HuH-7 (cell line): ENCODE measurements at regions not wholly inside any gene's neighbourhood (a gene's known extent, or its start where the extent isn't known, plus 50 kb on each side); places are given as distances from the start of the nearest gene placed in this dataset.
"Not testable (repeated sequence)": the region's sequence is repeated elsewhere in the genome, so short reads cannot be mapped to it uniquely, and the experiment has no call there.

Source experiments
- DNase-seq: peaks from one replicate; pipeline ENCODE4 v3.0.0; 2011; ENCODE audit warnings: low spot score

DNA sequence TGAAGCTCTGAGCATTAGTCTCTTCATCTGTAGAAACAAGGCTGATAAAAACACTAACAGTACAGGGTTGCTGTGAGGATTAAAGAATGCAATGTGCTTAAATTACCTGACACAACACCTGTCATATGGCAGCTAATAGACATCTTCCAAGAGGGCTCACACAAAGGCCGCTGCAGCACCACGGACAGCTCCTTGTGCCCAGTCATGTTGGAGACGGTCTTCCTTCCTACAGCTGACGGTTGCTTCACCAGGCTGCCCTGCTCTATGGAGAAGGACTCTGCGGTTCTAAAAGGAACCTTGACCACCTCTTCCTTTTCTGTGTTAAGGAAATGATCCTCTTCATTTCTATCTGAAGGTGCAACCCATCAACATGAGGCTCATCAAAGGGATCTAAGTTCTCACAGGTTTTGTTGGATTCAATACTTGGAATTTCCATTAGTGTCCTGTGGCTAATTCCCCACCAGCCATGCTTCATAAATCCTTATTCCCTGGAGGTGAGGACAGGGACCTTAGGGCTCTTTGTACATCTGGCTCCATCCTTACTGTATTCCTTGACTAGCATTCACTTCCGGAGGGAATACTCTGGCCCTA, 138.9 kb upstream of the CES5A start:
- DNase-seq = peak; percentile 6

DNA sequence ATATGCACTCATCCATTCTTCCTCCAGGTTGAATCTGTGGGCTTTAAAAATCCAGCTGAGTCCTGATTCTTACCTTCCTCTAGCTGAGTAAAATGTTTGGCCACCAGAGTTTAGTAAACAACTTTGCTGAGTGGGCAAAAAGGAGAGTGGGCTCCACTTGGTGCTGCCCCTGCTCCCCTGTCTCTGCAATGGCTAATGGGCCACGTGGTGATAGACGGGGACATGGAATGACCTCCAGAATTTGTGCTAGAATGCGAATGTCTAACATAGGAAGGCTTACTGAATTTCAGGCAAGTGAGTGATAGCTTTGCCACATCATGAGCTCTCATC, 137.3 kb upstream of the CES5A start:
- no peak for DNase-seq

DNA sequence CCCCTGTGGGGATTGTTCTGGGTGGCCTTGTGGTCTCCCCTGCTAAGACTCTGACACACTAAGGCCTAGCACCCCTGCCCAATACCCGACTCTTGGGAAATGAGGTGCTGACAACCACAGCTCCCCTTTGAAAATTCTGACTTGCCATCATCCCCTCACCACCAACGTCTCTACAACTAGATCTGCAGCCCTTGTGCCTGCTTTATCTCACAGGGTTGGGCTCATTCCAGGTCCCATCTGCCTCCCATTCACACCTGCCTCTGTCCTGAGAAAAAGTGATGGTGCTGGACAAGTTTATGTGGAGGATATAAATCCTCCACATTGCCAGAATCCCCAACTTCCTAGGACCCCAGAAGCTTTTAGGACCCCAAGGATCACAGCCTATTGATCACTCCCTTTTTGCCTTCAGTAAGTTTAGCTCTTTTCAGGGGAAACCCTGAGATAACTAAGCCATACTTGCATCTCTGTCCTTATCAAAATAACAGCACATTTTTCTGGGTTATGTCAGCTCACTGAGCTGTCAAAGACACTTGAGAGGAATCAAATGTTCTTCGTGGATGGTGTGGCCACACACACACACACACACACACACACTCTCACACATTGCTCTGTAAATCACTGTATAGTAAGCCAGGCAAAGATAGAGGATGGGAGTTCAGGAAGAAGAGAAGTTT, 136.8 kb upstream of the CES5A start:
- no peak for DNase-seq

DNA sequence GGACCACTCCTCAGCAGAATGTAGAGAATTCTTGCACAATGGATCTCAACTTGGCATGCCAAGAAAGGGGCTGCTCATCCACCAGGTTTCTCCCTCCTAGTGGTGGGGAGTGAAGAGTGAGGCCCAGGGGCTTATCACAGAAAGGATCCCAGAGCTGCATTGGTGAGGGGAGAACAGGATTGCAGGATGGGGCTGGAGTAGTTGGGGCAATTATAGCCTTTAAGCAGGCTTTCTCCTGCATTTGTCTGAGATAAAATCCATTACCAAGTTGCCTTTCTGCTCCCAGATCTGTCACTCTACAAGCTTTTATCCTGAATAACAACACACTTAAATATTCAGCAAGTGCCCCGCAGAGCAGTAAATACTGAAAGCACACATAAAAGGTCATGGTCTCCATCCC, 130.8 kb upstream of the CES5A start:
- DNase-seq = no peak

DNA sequence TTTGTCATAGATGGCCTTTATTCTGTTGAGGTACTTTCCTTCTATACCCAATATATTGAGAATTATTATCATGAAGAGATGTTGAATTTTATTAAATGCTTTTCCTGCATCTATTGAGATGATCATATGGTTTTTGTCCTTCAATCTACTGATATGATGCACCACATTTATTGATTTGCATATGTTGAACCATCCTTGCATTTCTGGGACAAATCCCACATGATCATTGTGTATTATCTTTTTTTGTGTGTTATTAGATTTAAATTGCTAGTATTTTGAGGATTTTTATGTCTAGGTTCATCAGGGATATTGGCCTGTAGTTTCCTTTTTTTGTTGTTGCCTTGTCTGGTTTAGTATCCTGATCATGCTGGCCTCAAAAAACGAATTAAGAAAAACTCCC, 124.5 kb upstream of the CES5A start:
- DNase-seq = no peak

DNA sequence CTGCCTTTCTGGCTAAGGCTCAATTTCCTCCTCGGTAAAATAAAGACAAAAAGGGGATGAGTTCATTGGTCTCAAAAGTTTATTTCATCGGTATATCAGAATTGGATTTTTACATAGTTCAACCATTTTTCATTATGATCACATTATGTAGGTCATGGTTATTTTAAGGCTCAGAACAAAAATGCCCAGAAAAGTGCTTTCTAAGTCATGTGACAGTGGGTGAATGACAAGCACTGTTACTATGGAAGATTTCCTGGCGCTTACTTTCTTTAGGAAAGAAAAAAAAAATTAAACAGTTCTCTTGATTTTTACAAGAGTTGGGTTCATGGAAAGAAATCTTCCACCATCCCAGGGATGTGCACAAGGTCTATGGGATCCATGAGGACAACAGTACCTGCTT, 117.9 kb upstream of the CES5A start:
- no peak for DNase-seq

DNA sequence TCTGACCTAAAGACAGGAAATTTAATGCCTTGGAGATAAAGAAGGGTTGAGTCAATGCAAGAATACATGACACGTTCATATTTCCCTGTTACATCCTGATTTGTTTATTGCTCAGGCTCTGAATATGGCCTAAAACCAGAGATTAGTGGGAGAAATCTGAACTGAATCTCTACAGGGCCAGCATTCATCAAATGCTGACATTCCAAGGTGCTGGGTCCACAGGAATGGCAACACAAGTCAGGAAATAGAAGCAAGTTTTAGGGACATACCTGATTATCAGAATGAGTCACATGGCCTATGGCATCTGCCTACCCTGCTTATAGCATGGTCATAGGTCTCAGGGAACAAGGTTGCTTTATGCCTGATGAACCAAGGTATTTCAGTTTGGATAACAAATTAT, 117.4 kb upstream of the CES5A start:
- DNase-seq = no peak

DNA sequence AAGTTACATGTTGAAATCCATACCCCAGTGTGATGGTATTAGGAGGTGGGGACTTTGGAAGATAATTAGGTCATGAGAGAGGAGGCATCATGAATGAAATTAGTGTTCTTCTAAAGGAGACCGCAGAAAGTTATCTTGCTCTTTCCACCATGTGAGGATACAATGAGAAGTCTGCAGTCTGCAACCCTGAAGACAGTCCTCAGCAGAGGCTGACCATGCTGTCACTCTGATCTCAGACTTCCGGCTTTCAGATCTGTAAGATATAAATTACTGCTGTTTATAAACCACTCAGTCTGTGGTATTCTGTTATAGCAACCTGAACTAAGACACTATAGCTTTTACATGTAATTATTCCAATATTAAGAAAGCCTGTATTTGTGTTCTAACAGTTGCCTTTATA, 116.7 kb upstream of the CES5A start:
- DNase-seq = no peak

DNA sequence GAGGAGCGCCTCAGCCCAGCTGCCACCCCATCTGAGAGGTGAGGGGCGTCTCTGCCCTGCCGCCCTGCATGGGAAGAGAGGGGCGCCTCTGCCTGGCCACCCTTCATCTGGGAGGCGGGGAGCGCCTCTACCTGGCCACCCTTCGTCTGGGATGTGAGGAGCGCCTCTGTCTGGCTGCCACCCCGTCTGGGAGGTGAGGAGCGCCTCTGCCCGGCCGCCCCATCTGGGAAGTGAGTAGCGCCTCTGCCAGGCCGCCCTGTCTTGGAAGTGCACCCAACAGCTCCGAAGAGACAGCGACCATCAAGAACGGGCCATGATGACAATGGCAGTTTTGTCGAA, 114.4 kb upstream of the CES5A start:
- no peak for DNase-seq

DNA sequence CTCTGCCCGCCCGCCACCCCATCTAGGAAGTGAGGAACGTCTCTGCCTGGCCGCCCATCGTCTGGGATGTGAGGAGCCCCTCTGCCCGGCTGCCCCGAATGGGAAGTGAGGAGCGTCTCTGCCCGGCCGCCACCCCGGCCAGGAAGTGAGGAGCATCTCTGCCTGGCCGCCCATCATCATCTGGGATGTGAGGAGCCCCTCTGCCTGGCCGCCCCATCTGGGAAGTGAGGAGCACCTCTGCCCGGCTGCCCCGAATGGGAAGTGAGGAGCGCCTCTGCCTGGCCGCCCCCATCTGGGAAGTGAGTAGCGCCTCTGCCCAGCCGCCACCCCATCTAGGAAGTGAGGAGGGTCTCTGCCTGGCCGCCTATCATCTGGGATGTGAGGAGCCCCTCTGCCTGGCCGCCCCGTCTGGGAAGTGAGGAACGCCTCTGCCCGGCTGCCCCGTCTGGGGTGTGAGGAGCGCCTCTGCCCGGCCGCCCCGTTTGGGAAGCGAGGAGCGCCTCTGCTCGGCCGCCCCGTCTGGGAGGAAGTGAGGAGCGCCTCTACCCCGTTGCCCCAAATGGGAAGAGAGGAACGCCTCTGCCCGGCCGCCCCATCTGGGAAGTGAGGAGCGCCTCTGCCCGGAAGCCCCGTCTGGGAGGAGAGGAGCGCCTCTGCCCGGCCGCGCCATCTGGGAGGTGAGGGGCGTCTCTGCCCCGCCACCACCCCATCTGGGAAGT, 113.8 kb upstream of the CES5A start:
- not testable (repeated sequence) for DNase-seq

DNA sequence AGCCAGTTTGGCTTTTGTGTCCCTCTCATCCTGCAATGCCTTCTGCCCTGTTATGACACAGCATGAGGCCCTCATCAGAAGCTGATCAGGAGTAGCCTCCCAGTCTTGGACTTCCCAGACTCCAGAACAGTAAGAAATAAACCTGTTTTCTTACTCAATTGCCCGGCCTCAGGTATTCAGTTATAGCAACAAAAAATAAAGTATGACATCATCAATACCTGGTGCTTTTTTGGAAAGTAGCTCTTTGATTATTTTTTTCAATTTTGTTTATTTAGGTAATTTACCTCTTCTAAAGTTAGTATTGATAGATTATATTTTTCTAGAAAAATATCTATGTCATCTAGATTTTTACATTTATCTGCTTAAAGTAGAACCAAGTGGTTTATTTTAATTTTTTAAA, 112.8 kb upstream of the CES5A start:
- DNase-seq = no peak

DNA sequence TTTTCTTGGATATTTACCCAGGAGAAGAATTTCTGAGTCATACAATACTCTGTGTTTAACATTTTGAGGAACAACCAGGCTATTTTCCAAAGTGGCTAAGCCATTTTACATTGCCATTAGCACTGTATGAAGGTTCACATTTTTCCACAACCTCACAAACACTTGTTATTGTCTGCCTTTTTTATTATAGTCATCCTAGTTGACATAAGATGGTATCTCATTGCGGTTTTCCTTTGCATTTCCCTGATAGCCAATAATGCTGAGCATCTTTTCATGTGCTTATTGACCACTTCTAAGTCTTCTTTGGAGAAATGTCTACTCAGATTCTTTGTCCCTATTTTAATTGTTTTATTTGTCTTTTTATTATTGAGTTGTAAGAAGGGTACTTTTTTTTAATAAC, 107.4 kb upstream of the CES5A start:
- DNase-seq = no peak

DNA sequence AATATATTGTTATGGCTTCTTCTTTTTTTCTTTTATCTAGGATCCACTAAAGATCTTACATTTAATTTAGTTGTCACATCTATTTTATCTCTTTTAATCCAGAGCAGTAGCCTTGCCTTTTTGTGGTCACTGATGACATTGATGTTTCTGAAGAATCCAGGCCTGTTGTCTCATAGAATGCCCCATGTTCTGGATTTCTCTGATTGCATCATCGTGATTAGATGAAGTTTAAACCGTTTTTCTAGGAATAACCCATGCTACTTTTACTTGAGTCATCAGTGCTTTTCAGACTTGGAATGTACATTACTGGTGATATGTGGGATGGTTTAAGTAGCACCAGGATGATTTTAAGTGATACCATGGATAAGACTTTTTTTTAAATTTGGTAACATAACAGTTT, 106.4 kb upstream of the CES5A start:
- no peak for DNase-seq

DNA sequence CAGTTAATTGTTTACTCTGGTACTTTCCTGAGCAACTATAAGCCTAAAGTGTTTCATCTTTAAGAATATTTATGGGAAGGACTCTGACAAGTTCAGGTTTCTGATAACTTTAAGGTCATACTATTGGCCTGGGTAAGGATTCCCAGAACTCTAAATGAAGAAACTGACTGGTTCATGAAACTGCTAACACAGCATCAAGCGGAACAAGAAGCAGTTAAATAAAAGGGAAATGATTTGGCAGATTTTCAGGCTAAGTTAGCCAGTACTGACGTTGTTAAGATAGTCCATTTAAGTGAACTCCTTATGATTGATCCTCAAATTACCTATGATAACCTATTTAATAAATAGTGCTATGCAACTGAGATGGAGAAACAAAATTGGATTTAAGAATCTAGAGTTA, 101.6 kb upstream of the CES5A start:
- DNase-seq = no peak

DNA sequence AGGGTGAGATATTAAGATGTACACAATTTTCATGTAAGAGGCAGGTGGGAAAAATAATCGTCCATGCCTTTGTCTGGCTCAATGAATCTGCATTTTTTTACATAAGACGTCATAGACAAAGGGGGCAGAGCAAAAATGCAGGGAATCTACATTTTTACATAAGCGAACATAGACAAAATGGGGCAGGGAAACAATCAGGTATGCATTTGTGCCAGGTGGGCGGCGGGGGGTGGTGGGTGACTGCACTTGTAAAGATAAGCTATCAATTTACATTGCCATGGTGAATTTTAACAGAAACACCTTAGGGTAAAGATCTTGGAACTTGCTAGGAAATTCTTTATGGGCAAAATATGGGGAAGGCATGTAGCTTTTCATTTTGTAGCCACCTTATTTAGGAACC, 96.3 kb upstream of the CES5A start:
- no peak for DNase-seq

DNA sequence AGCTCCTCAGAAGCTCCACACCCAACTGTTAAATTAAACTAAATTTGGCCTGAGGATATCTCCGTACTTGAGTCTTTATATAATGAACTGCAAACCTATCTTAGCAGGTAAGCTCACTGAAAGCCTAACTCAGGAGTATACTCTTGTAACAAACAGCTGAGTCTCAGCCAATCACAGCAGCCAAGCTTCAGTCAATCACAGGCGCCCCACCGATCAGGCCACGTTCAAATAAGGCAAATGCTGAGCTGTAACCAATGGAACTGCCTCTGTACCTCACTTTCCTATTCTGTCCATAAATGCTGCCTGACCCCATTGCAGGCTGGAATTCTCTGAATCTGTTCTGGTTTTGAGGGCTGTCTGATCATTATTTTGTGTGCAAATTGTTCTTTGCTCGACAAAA, 93.0 kb upstream of the CES5A start:
- DNase-seq = no peak

DNA sequence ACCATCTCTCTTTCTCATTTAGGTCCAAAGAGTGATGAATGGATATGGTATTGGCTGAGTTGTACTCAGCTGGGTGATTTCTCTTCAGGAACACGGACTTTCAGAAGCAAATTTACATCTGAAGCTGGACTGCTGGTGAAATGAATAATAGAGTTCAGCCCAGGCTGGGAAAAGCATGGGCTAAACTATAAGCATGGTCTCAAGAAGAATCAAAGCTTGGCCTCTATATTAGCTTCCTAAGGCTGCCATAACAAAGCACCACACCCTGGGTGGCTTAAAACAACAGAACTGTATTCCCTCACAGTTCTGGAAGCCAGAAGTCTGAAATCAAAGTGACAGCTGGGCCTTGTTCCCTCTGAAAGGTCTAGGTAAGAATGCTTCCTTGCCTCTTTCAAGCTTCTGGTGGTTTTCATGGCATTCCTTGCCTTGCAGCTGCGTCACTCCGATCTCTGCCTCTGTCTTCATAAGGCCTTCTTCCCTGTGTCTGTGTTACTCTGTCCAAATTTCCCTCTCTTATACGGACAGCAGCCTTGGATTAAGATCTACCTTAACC, 89.8 kb upstream of the CES5A start:
- no peak for DNase-seq

DNA sequence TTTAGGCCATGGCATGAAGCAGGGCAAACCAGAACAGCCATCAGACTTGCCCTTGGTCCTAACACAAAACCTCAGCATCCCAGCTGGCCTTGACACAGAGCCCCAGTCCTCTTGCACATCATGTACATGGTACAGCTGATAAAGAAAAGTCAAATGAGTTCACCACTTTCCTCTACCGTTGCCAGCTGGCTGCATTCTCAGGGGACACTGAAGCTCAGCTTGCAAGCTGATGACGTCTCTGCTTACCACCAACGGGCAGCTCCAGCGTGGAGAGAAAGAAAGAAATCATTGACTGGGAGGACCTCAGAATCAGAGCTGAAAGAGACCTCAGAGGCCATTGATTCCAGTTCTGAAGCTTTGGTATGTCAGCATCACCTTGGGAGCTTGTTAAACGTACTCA, 80.7 kb upstream of the CES5A start:
- DNase-seq = no peak

DNA sequence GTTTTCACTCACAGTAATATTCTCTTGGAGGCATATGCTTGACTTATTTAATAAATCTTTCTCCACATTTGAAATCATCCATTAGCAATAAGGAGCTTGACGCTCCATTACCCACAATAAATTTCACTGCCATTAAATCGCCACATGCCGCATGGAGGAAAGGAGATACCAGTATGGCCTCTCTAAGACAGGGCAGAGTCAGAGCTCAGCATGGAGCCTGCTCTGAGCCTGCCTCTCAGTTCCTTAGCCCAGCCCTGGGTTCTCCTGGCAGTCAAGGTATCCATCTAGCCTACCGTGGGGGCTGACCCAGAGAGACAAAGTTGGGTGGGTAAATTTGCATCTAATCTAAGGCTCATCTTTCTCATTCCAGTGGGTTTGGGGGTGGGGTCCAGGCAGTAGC, 80.3 kb upstream of the CES5A start:
- no peak for DNase-seq

DNA sequence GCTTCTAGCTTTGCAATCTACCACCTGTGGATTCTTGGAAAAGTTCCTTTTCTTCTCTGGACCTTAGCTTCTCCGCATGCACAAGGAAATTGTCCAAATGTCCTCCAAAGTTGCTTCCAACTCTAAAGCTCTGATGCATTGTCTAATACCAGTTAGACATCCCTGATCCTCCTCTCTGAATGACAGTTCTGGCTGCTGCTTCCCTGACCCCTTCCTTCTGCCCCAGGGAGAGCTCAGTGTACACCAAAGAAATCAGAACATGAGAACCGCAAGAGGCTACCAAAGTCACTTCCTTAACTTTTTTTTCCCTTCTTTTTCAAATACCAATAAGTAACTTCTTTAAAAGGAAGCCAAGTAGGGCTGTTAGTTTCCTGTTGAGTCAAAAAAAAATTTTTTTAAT, 79.7 kb upstream of the CES5A start:
- DNase-seq = no peak

DNA sequence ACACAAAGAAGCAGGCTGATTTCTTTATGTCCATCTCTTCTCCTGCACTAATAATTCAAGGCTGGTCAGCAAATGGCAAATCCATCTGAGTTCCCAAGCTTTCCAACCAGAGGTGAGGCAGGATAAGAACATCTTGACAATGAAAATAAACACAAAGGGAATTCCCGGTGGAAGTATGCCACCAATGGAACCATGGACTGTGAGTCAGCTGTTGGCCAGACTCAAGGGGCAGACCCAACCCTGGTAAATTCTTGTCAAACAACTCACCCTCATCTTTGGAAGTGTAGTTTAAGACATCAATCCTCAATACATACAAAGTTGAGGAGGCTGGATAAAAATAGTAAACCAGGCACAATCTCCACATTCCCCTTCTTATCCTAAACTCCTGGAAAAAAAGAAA, 74.3 kb upstream of the CES5A start:
- no peak for DNase-seq

DNA sequence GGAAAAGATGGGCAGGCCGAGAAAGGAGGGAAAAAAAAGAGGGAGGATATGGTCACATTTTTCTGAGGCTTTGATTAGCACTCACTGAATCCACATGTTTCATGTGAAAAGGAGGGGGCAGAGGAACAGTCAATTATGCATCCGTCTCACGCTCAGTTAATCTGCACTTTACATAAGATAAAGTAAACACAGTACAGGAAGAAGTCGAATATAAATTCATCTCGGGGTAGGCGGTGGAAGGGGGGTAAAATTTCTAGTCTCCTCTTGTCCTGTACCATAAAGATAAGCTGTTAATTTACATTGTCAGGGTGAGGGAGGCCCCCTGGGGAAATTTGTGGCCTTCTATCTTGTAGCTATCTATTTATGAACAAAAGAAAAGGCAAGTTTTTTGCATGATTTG, 73.1 kb upstream of the CES5A start:
- no peak for DNase-seq

DNA sequence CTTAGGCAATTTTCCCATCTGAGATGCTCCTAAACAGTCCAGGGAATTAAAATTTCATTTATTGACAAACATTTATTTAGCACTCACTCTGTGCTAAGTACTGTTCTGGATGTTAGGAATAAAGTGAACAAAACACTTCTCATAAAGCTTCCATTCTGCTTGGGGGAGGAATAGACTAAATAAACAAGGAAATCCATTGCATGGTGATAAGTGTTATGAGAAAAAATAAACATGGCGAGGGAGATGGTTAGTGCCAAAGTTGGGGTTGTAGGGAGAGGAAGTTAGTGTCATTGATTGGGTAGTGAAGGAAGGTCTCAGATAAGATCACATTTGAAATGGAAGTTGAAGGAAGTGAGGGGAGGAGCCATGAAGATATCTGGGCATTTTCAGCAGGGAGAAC, 72.2 kb upstream of the CES5A start:
- no peak for DNase-seq

DNA sequence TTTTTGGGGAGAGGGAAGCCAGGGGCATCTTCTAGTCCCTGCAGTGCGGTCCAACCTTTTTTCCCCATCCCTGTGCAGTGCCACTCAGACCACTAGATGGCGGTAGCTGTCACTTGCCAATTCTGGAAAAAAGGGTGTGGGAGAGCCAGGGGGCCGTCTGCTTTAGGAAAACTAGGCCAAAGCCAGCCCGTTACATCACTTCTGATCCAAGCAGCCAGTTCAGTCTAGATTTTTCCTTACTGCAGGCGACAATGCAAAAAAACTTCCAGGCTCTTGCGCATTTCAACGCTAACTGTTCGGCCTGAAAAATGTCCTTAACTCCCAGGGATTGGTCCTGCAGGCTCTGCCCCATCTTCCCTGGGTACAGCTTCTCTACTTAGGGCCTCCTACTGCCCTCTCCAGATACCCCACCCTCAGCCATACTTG, 69.2 kb upstream of the CES5A start:
- DNase-seq = peak; percentile 26
